H1 (cell line): ENCODE measurements at regions not wholly inside any gene's neighbourhood (a gene's known extent, or its start where the extent isn't known, plus 50 kb on each side); places are given as distances from the start of the nearest gene placed in this dataset.

Source experiments
- POLR2A ChIP-seq, 2 experiments: IDR thresholded peaks; 1 replicate in 1 of 2; 2 replicates in 1 of 2; pipeline ENCODE4 v1.6.1; 2011; ENCODE audit warnings: low read depth in 2 of 2, low read length in 2 of 2, mild to moderate bottlenecking in 2 of 2; ENCODE audit errors: control extremely low read depth in 1 of 2
- RAD21 ChIP-seq, 2 experiments: IDR thresholded peaks in 1 of 2; conservative IDR thresholded peaks in 1 of 2; 2 replicates each; pipeline ENCODE4 v1.6.1; 2011; ENCODE audit warnings: low read depth in 2 of 2, low read length in 2 of 2, improper control_type of control experiment in 1 of 2, inconsistent platforms in 1 of 2, mild to moderate bottlenecking in 1 of 2, moderate library complexity in 1 of 2

- no peak for TF ChIP-seq POLR2A (IDR thresholded peaks at IDR 0.05; ENCODE audit: control extremely low read depth in 1 of 2, low read depth in 2 of 2, low read length in 2 of 2)
- TF ChIP-seq RAD21 (IDR thresholded peaks at IDR 0.05 in 1 of 2, conservative IDR thresholded peaks at IDR 0.05 in 1 of 2; ENCODE audit: low read depth in 2 of 2, low read length in 2 of 2): no peak
These were observed 88.1 kb upstream of the TMEM170B start (continued) for GRCh38 chr6:11449408-11449807.
